A549 (cell line): ENCODE measurements at regions not wholly inside any gene's neighbourhood (a gene's known extent, or its start where the extent isn't known, plus 50 kb on each side); places are given as distances from the start of the nearest gene placed in this dataset.

Experiments used
- ATAC-seq, 2 experiments: fragments of 200-7000 bp in 1 of 2; fragments of >200 bp in 1 of 2; cut with Nextera tagmentation in 1 of 2; cut with Tn5 transposase in 1 of 2; 3 replicates each; pipeline versions ENCODE4 v1.8.0 to v1.9.1; 2018 to 2020; ENCODE audit warnings: mild to moderate bottlenecking in 1 of 2, moderate library complexity in 1 of 2
- CTCF ChIA-PET: fragments of 300-600 bp; sonication (Branson Sonifier 250); formaldehyde crosslinking; extraction: SDS; loops from one replicate; lab custom pipeline; 2021; ENCODE audit warnings: antibody characterized with exemption, inconsistent platforms; lab: Yijun Ruan, JAX
- POLR2A ChIA-PET: fragments of 350-600 bp; formaldehyde crosslinking; extraction: SDS; loops from one replicate; lab custom pipeline; 2021; ENCODE audit warnings: antibody characterized with exemption, inconsistent platforms; lab: Yijun Ruan, JAX
- DNase-seq, 2 experiments: peaks; one replicate each; pipeline versions ENCODE4 v3.0.0 to v3.0.0-alpha.2; 2011 to 2016; ENCODE audit warnings: low read depth in 1 of 2, low spot score in 1 of 2
- FAIRE-seq: peaks from 2 replicates; lab custom pipeline; 2011; peaks lifted over from hg19 to GRCh38; lab: Jason Lieb, UNC
- H3K27ac ChIP-seq, 2 experiments: fragments of >200 bp; sonication (Bioruptor Twin); formaldehyde crosslinking; 3 replicates each; pipeline ENCODE4 v1.5.1; 2016 to 2017
- H3K4me1 ChIP-seq: fragments of >200 bp; sonication (Bioruptor Twin); formaldehyde crosslinking; 3 replicates; pipeline ENCODE4 v1.6.1; 2016
- H3K4me2 ChIP-seq: fragments of >200 bp; sonication (Bioruptor Twin); formaldehyde crosslinking; 3 replicates; pipeline ENCODE4 v1.6.1; 2016
- H3K4me3 ChIP-seq: fragments of >200 bp; sonication (Bioruptor Twin); formaldehyde crosslinking; 3 replicates; pipeline ENCODE4 v1.5.1; 2016
- H3K9me3 ChIP-seq: fragments of >200 bp; sonication (Bioruptor Twin); formaldehyde crosslinking; 3 replicates; pipeline ENCODE4 v1.6.1; 2016
- ATOH8 ChIP-seq: fragments of 250-450 bp; sonication (Bioruptor Pico); IDR thresholded peaks from 2 replicates; pipeline ENCODE4 v1.5.0; 2020; ENCODE audit warnings: low read depth, mild to moderate bottlenecking, moderate library complexity
- BCL3 ChIP-seq: fragments of >200 bp; sonication (Bioruptor Twin); formaldehyde crosslinking; IDR thresholded peaks from 3 replicates; pipeline ENCODE4 v1.6.1; 2016
- CBX8 ChIP-seq: fragments of 200-600 bp; sonication (generic); IDR thresholded peaks from 2 replicates; pipeline ENCODE4 v1.6.1; 2016
- CHD2 ChIP-seq: fragments of 150-350 bp; IDR thresholded peaks from 2 replicates; pipeline ENCODE4 v1.6.1; 2014; ENCODE audit warnings: low read length; ENCODE audit not compliant: partially characterized antibody
- CHD4 ChIP-seq: fragments of 200-600 bp; sonication (generic); IDR thresholded peaks from 2 replicates; pipeline ENCODE4 v1.6.1; 2016; ENCODE audit warnings: antibody characterized with exemption, mild to moderate bottlenecking, borderline replicate concordance
- ELK1 ChIP-seq: fragments of 150-350 bp; IDR thresholded peaks from 2 replicates; pipeline ENCODE4 v1.6.1; 2014; ENCODE audit warnings: low read depth, mild to moderate bottlenecking, low read length
- EP300 ChIP-seq, 2 experiments: fragments of >200 bp; sonication (Bioruptor Twin); formaldehyde crosslinking; IDR thresholded peaks; 2 replicates in 1 of 2; 3 replicates in 1 of 2; pipeline ENCODE4 v1.6.1; 2016 to 2017
- FOSB ChIP-seq: fragments of 250-450 bp; sonication (Bioruptor Pico); IDR thresholded peaks from 2 replicates; pipeline ENCODE4 v1.5.0; 2020; ENCODE audit warnings: mild to moderate bottlenecking, moderate library complexity
- FOSL2 ChIP-seq, 2 experiments: fragments of 450-650 bp in 1 of 2; fragments of >200 bp in 1 of 2; sonication (Bioruptor Twin) in 1 of 2; formaldehyde crosslinking; IDR thresholded peaks; 2 replicates each; pipeline versions ENCODE4 v1.5.0 to v1.6.1; 2016 to 2020; ENCODE audit warnings: mild to moderate bottlenecking in 1 of 2, moderate library complexity in 1 of 2
- FOXS1 ChIP-seq: fragments of 250-450 bp; sonication (Bioruptor Pico); IDR thresholded peaks from 2 replicates; pipeline ENCODE4 v1.5.0; 2020; ENCODE audit warnings: mild to moderate bottlenecking, moderate library complexity
- HMGXB4 ChIP-seq: fragments of 250-450 bp; sonication (Bioruptor Pico); IDR thresholded peaks from 2 replicates; pipeline ENCODE4 v1.5.0; 2021; ENCODE audit warnings: mild to moderate bottlenecking, moderate library complexity, borderline replicate concordance
- KDM1A ChIP-seq: fragments of 200-600 bp; sonication (generic); IDR thresholded peaks from 2 replicates; pipeline ENCODE4 v1.6.1; 2016; ENCODE audit warnings: low read depth, mild to moderate bottlenecking
- MAX ChIP-seq: IDR thresholded peaks from 2 replicates; pipeline ENCODE4 v1.6.1; 2012
- MAZ ChIP-seq: fragments of 150-350 bp; IDR thresholded peaks from 2 replicates; pipeline ENCODE4 v1.6.1; 2014; ENCODE audit warnings: antibody characterized with exemption, low read depth, low read length, borderline replicate concordance
- MYC ChIP-seq: IDR thresholded peaks from 2 replicates; pipeline ENCODE4 v1.6.1; 2012; ENCODE audit warnings: mild to moderate bottlenecking, inconsistent platforms, low read length, improper control_type of control experiment, borderline replicate concordance
- POLR2A ChIP-seq: IDR thresholded peaks from 2 replicates; pipeline ENCODE4 v1.6.1; 2012; ENCODE audit warnings: mild to moderate bottlenecking, low read length
- POLR2AphosphoS2 ChIP-seq: conservative IDR thresholded peaks from 2 replicates; pipeline ENCODE4 v1.6.1; 2012; ENCODE audit warnings: low read length, improper control_type of control experiment, inconsistent platforms
- RCOR1 ChIP-seq: fragments of 150-350 bp; IDR thresholded peaks from 2 replicates; pipeline ENCODE4 v1.6.1; 2014; ENCODE audit warnings: antibody characterized with exemption, low read length, low read depth
- RFX5 ChIP-seq: fragments of 450-650 bp; IDR thresholded peaks from 2 replicates; pipeline ENCODE4 v1.7.1; 2014; ENCODE audit warnings: antibody characterized with exemption, mild to moderate bottlenecking, moderate library complexity
- RNF2 ChIP-seq: fragments of 200-600 bp; sonication (generic); IDR thresholded peaks from 2 replicates; pipeline ENCODE4 v1.6.1; 2016; ENCODE audit warnings: low read depth, mild to moderate bottlenecking, antibody characterized with exemption, moderate library complexity, borderline replicate concordance
- ZFP36 ChIP-seq: fragments of 450-650 bp; IDR thresholded peaks from 2 replicates; pipeline ENCODE4 v1.6.1; 2014; ENCODE audit warnings: borderline replicate concordance; ENCODE audit not compliant: partially characterized antibody
- WGBS: methylation state at CpG from one replicate; pipeline ENCODE4 v1.1.6; 2017; ENCODE audit errors: missing lambda C conversion rate; 5-methylcytosine and 5-hydroxymethylcytosine counted together

- CTCF ChIA-PET: no interaction called here
- POLR2A ChIA-PET: no interaction called here
- Histone ChIP-seq H3K9me3 (no peaks in the 10 kb centered on the region), H3K4me3 (no peak overlapping the region), H3K27ac (no peak overlapping the region), H3K4me1 (no peaks in the 10 kb centered on the region), H3K4me2 (no peak overlapping the region)
- no peak for ATAC-seq
- no peak for FAIRE-seq
- no peak for DNase-seq
- TF ChIP-seq CBX8 (no peak), KDM1A (no peak), RCOR1 (no peak)
- WGBS: 43% methylated on average over 11 of the region's 11 CpGs
Measured at GRCh38 chr6:163985710-163986109, 571.2 kb downstream of the QKI start.

- H3K27ac ChIP-seq: no peak overlapping the region
- CTCF ChIA-PET: no interaction called here
- FAIRE-seq (no peak), DNase-seq (no peak), ATAC-seq (no peak)
- no peak overlapping the region for H3K4me3 ChIP-seq
- 100% methylated on average over 1 of the region's 1 CpG for WGBS
- TF ChIP-seq CHD2 (no peak), RFX5 (no peak), POLR2A (no peak), POLR2AphosphoS2 (no peak)
- POLR2A ChIA-PET: no interaction called here
- H3K4me1 ChIP-seq: no peaks in the 10 kb centered on the region
- H3K4me2 ChIP-seq: no peak overlapping the region
- no peaks in the 10 kb centered on the region for H3K9me3 ChIP-seq
Measured at GRCh38 chr6:163985040-163985439, 570.5 kb downstream of the QKI start.

- H3K4me3 ChIP-seq: no peak overlapping the region
- POLR2A ChIA-PET: no interaction called here
- H3K4me2 ChIP-seq: no peak overlapping the region
- CTCF ChIA-PET: no interaction called here
- DNase-seq: no peak
- no peak for ATAC-seq
- TF ChIP-seq RNF2 (no peak), MAZ (no peak), HMGXB4 (CRISPR knock-in tag) (no peak), EP300 (IDR thresholded peaks at IDR 0.05) (no peak), FOSL2 (IDR thresholded peaks at IDR 0.05) (no peak), FOSL2 (CRISPR knock-in tag; IDR thresholded peaks at IDR 0.05) (no peak), MYC (no peak), KDM1A (no peak)
- H3K27ac ChIP-seq: no peak overlapping the region
- H3K9me3 ChIP-seq: no peaks in the 10 kb centered on the region
- WGBS: 51% methylated on average over 9 of the region's 9 CpGs
- no peaks in the 10 kb centered on the region for H3K4me1 ChIP-seq
- no peak for FAIRE-seq
Measured at GRCh38 chr6:163984124-163984936, 569.8 kb downstream of the QKI start.

- WGBS: 52% methylated on average over 10 of the region's 10 CpGs
Measured at GRCh38 chr6:163983679-163984078, 569.2 kb downstream of the QKI start.

More at GRCh38 chr6:163983679-163984078, 569.2 kb downstream of the QKI start:
- Histone ChIP-seq H3K27ac (no peak overlapping the region), H3K4me3 (no peak overlapping the region), H3K4me1 (no peaks in the 10 kb centered on the region), H3K9me3 (no peaks in the 10 kb centered on the region), H3K4me2 (no peak overlapping the region)
- no peak for TF ChIP-seq ZFP36
- TF ChIP-seq CHD4: no peak
- no peak for TF ChIP-seq ATOH8 (CRISPR knock-in tag)
- no peak for TF ChIP-seq ELK1
- no peak for TF ChIP-seq BCL3
- no peak for TF ChIP-seq POLR2AphosphoS2
- no peak for TF ChIP-seq FOXS1 (CRISPR knock-in tag)
- TF ChIP-seq MAX: no peak
- no peak for TF ChIP-seq FOSB (CRISPR knock-in tag)
- no peak for TF ChIP-seq EP300 (IDR thresholded peaks at IDR 0.05)
- no peak for FAIRE-seq
- POLR2A ChIA-PET: no interaction called here
- CTCF ChIA-PET: no interaction called here
- DNase-seq: no peak
- no peak for ATAC-seq
